SK-N-SH (cell line): ENCODE measurements at regions not wholly inside any gene's neighbourhood (a gene's known extent, or its start where the extent isn't known, plus 50 kb on each side); places are given as distances from the start of the nearest gene placed in this dataset.

ENCODE experiments used
- CTCF ChIA-PET: fragments of 300-600, 350-600 bp; formaldehyde crosslinking; extraction: SDS; loops from one replicate; lab custom pipeline; 2021; lab: Yijun Ruan, JAX
- POLR2A ChIA-PET: fragments of 350-600 bp; sonication (Branson Sonifier 250); formaldehyde crosslinking; extraction: SDS; loops from one replicate; lab custom pipeline; 2020; ENCODE audit warnings: antibody characterized with exemption, inconsistent platforms; lab: Yijun Ruan, JAX
- DNase-seq: peaks from one replicate; pipeline ENCODE4 v3.0.0; 2012
- H2AFZ ChIP-seq: fragments of 200-600 bp; sonication (generic); 2 replicates; pipeline ENCODE4 v1.8.1; 2016; ENCODE audit warnings: antibody characterized with exemption, mild to moderate bottlenecking, low read depth
- H3F3A ChIP-seq: fragments of 200-600 bp; sonication (generic); replicated peaks from 2 replicates; pipeline ENCODE3; 2016; ENCODE audit warnings: antibody characterized with exemption, mild to moderate bottlenecking; ENCODE audit not compliant: insufficient read depth
- H3K27ac ChIP-seq, 2 experiments: fragments of 200-500 bp in 1 of 2; fragments of 200-600 bp in 1 of 2; sonication (Bioruptor generic) in 1 of 2; sonication (generic), shearing (Covaris generic) in 1 of 2; 2 replicates each; pipeline versions ENCODE4 v1.5.1 to v1.6.1; 2014 to 2016; ENCODE audit warnings: low read depth in 2 of 2, inconsistent platforms in 1 of 2, low read length in 1 of 2, mild to moderate bottlenecking in 1 of 2, mixed read lengths in 1 of 2
- H3K27me3 ChIP-seq: fragments of 200-600 bp; sonication (generic), shearing (Covaris generic); 2 replicates; pipeline ENCODE4 v1.6.1; 2016; ENCODE audit warnings: mixed run types; ENCODE audit not compliant: insufficient read depth
- H3K36me3 ChIP-seq, 2 experiments: fragments of 200-500 bp in 1 of 2; fragments of 200-600 bp in 1 of 2; sonication (Bioruptor generic) in 1 of 2; sonication (generic) in 1 of 2; replicated peaks in 1 of 2; 2 replicates each; pipeline versions ENCODE3 to v1.5.1; 2014 to 2016; ENCODE audit warnings: low read length in 1 of 2, mild to moderate bottlenecking in 1 of 2; ENCODE audit not compliant: insufficient read depth in 2 of 2, control insufficient read depth in 1 of 2
- H3K4me1 ChIP-seq, 2 experiments: fragments of 200-500 bp in 1 of 2; fragments of 200-600 bp in 1 of 2; sonication (Bioruptor generic) in 1 of 2; sonication (generic), shearing (Covaris generic) in 1 of 2; 2 replicates each; pipeline versions ENCODE4 v1.5.1 to v1.6.1; 2014 to 2016; ENCODE audit warnings: low read depth in 1 of 2, low read length in 1 of 2, mixed run types in 1 of 2; ENCODE audit not compliant: insufficient read depth in 2 of 2, control insufficient read depth in 1 of 2
- H3K4me2 ChIP-seq: fragments of 200-600 bp; sonication (generic), shearing (Covaris generic); 2 replicates; pipeline ENCODE4 v1.6.1; 2017; ENCODE audit warnings: mixed run types
- H3K4me3 ChIP-seq, 2 experiments: fragments of 200-500 bp in 1 of 2; fragments of 200-600 bp in 1 of 2; sonication (Bioruptor generic) in 1 of 2; sonication (generic), shearing (Covaris generic) in 1 of 2; 2 replicates each; pipeline versions ENCODE4 v1.5.1 to v1.8.1; 2014 to 2016; ENCODE audit warnings: low read depth in 2 of 2, inconsistent platforms in 1 of 2, low read length in 1 of 2, mild to moderate bottlenecking in 1 of 2, mixed read lengths in 1 of 2, moderate library complexity in 1 of 2
- H3K79me2 ChIP-seq: fragments of 200-600 bp; sonication (generic); 2 replicates; pipeline ENCODE4 v1.8.1; 2017; ENCODE audit warnings: mild to moderate bottlenecking; ENCODE audit not compliant: insufficient read depth
- H3K9ac ChIP-seq: fragments of 200-600 bp; sonication (generic); 2 replicates; pipeline ENCODE4 v1.6.1; 2017; ENCODE audit warnings: mixed run types
- H3K9me2 ChIP-seq: fragments of 200-600 bp; sonication (generic); 2 replicates; pipeline ENCODE4 v1.6.1; 2017; ENCODE audit warnings: mixed run types
- H3K9me3 ChIP-seq: fragments of 200-600 bp; sonication (generic); 2 replicates; pipeline ENCODE4 v1.6.1; 2017; ENCODE audit warnings: mixed run types, mild to moderate bottlenecking, moderate library complexity
- H4K20me1 ChIP-seq: fragments of 200-600 bp; sonication (generic); 2 replicates; pipeline ENCODE4 v1.6.1; 2017; ENCODE audit warnings: mild to moderate bottlenecking, mixed run types; ENCODE audit not compliant: insufficient read depth
- ELF1 ChIP-seq: IDR thresholded peaks from 2 replicates; pipeline ENCODE4 v1.4.0; 2012
- EP300 ChIP-seq, 2 experiments: IDR thresholded peaks; 2 replicates each; pipeline versions ENCODE4 v1.4.0 to v1.6.1; 2012; ENCODE audit warnings: borderline replicate concordance in 1 of 2, low read depth in 1 of 2, low read length in 1 of 2
- EZH2phosphoT487 ChIP-seq: fragments of 200-600 bp; sonication (generic); IDR thresholded peaks from 2 replicates; pipeline ENCODE4 v1.6.1; 2017; ENCODE audit warnings: low read depth, mixed run types, mild to moderate bottlenecking, antibody characterized with exemption, moderate library complexity, borderline replicate concordance
- FOSL2 ChIP-seq: IDR thresholded peaks from 2 replicates; pipeline ENCODE4 v1.4.0; 2012; ENCODE audit warnings: low read depth, mild to moderate bottlenecking, moderate library complexity, borderline replicate concordance
- FOXJ3 ChIP-seq: sonication (generic); formaldehyde crosslinking; IDR thresholded peaks from 2 replicates; pipeline ENCODE4 v1.5.1; 2020; ENCODE audit warnings: mild to moderate bottlenecking, missing genetic modification reagents
- GABPA ChIP-seq: IDR thresholded peaks from 2 replicates; pipeline ENCODE4 v1.4.0; 2012; ENCODE audit warnings: low read depth, mild to moderate bottlenecking
- GATA2 ChIP-seq: sonication (generic); formaldehyde crosslinking; IDR thresholded peaks from 2 replicates; pipeline ENCODE4 v1.5.0; 2020; ENCODE audit warnings: mild to moderate bottlenecking, missing genetic modification reagents
- JUND ChIP-seq: IDR thresholded peaks from 2 replicates; pipeline ENCODE4 v1.4.0; 2012
- MXI1 ChIP-seq: IDR thresholded peaks from 2 replicates; pipeline ENCODE4 v1.6.1; 2012; ENCODE audit warnings: mild to moderate bottlenecking, low read depth, low read length, improper control_type of control experiment
- NFIC ChIP-seq: IDR thresholded peaks from 2 replicates; pipeline ENCODE4 v1.4.0; 2012; ENCODE audit warnings: borderline replicate concordance
- NRF1 ChIP-seq: IDR thresholded peaks from 2 replicates; pipeline ENCODE4 v1.6.1; 2012; ENCODE audit warnings: low read depth, mild to moderate bottlenecking, low read length
- RCOR1 ChIP-seq: fragments of 150-350 bp; IDR thresholded peaks from 2 replicates; pipeline ENCODE4 v1.6.1; 2017; ENCODE audit warnings: antibody characterized with exemption, low read length
- SIN3A ChIP-seq: IDR thresholded peaks from 2 replicates; pipeline ENCODE4 v1.6.1; 2012; ENCODE audit warnings: low read depth, mild to moderate bottlenecking, low read length, moderate library complexity, borderline replicate concordance
- SMC3 ChIP-seq: IDR thresholded peaks from 2 replicates; pipeline ENCODE4 v1.6.1; 2012; ENCODE audit warnings: low read depth, low read length, improper control_type of control experiment
- TAF1 ChIP-seq: IDR thresholded peaks from 2 replicates; pipeline ENCODE4 v1.6.1; 2012; ENCODE audit warnings: low read depth, mild to moderate bottlenecking, low read length, moderate library complexity, borderline replicate concordance
- WGBS: methylation state at CpG from one replicate; pipeline ENCODE4 v1.1.6; 2017; ENCODE audit warnings: low lambda C conversion rate; 5-methylcytosine and 5-hydroxymethylcytosine counted together
- TF ChIP-seq, protein P1 (sequence below): fragments of 150-350 bp; IDR thresholded peaks from 2 replicates; pipeline ENCODE4 v1.6.1; 2017; ENCODE audit warnings: antibody characterized with exemption, low read length, low read depth, borderline replicate concordance
- TF ChIP-seq, protein P2 (sequence below): IDR thresholded peaks from 2 replicates; pipeline ENCODE4 v1.4.0; 2012; ENCODE audit warnings: low read depth, borderline replicate concordance
- TF ChIP-seq, protein P3 (sequence below): IDR thresholded peaks from 2 replicates; pipeline ENCODE4 v1.6.1; 2012; ENCODE audit warnings: mild to moderate bottlenecking, low read depth, low read length, moderate library complexity

DNA sequence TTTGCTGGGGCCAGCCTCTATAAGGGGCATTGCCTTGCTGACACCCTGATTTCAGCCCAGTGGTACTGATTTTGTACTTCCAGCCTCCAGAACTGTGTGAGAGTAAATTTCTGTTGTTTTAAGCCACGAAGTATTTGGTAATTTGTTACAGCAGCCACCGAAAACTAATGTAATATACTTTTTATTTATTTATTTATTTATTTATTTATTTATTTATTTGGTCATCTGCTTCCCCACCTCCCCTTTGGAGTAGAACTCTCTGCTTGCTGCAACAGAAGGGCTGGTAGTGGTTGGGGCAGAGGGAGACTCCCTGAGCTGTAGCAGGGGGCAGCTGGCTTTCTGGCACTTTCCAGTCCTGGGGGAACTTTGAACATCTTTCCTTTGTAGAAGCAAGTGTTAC lies 128.4 kb upstream of the RAG2 start:
- WGBS = 28% methylated on average over 2 of the region's 2 CpGs
- no peaks in the 10 kb centered on the region for H3K79me2 ChIP-seq
- no peak for TF ChIP-seq JUND
- no peak for TF ChIP-seq GABPA
- TF ChIP-seq SMC3 = no peak
- TF ChIP-seq FOXJ3 (CRISPR knock-in tag) = no peak
- TF ChIP-seq, protein P1, sequence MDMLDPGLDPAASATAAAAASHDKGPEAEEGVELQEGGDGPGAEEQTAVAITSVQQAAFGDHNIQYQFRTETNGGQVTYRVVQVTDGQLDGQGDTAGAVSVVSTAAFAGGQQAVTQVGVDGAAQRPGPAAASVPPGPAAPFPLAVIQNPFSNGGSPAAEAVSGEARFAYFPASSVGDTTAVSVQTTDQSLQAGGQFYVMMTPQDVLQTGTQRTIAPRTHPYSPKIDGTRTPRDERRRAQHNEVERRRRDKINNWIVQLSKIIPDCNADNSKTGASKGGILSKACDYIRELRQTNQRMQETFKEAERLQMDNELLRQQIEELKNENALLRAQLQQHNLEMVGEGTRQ = no peak
- TF ChIP-seq, protein P2, sequence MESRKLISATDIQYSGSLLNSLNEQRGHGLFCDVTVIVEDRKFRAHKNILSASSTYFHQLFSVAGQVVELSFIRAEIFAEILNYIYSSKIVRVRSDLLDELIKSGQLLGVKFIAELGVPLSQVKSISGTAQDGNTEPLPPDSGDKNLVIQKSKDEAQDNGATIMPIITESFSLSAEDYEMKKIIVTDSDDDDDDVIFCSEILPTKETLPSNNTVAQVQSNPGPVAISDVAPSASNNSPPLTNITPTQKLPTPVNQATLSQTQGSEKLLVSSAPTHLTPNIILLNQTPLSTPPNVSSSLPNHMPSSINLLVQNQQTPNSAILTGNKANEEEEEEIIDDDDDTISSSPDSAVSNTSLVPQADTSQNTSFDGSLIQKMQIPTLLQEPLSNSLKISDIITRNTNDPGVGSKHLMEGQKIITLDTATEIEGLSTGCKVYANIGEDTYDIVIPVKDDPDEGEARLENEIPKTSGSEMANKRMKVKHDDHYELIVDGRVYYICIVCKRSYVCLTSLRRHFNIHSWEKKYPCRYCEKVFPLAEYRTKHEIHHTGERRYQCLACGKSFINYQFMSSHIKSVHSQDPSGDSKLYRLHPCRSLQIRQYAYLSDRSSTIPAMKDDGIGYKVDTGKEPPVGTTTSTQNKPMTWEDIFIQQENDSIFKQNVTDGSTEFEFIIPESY = no peak
- TF ChIP-seq RCOR1 = no peak
- no peak for TF ChIP-seq EZH2phosphoT487
- no peak for TF ChIP-seq FOSL2
- no peak for TF ChIP-seq EP300 (IDR thresholded peaks at IDR 0.05; ENCODE audit: borderline replicate concordance in 1 of 2, low read depth in 1 of 2, low read length in 1 of 2)
- TF ChIP-seq TAF1 = no peak
- no peak for TF ChIP-seq NRF1
- no peak for TF ChIP-seq GATA2 (CRISPR knock-in tag)
- no peak overlapping the region for H2AFZ ChIP-seq
- H3K4me1 ChIP-seq = no peaks in the 10 kb centered on the region
- H3K4me2 ChIP-seq = no peak overlapping the region
- H3K9me3 ChIP-seq = no peaks in the 10 kb centered on the region
- ChIA-PET POLR2A (no interaction called here), CTCF (interaction anchor here (0.6 to 2.6 kb wide), 2 partner anchors 21 to 277 kb away, joined by 3 to 15 read pairs; no protein-coding TSS in a partner anchor)
- no peaks in the 10 kb centered on the region for H4K20me1 ChIP-seq
- no peak for DNase-seq
- no peaks in the 10 kb centered on the region; the same call in 1 of the 2 replicates for H3K27me3 ChIP-seq
- H3F3A ChIP-seq = no peaks in the 10 kb centered on the region
- no peak overlapping the region for H3K9ac ChIP-seq
- H3K9me2 ChIP-seq = no peaks in the 10 kb centered on the region
- no peaks in the 10 kb centered on the region for H3K36me3 ChIP-seq
- H3K4me3 ChIP-seq = no peak overlapping the region
- H3K27ac ChIP-seq = no peak overlapping the region

DNA sequence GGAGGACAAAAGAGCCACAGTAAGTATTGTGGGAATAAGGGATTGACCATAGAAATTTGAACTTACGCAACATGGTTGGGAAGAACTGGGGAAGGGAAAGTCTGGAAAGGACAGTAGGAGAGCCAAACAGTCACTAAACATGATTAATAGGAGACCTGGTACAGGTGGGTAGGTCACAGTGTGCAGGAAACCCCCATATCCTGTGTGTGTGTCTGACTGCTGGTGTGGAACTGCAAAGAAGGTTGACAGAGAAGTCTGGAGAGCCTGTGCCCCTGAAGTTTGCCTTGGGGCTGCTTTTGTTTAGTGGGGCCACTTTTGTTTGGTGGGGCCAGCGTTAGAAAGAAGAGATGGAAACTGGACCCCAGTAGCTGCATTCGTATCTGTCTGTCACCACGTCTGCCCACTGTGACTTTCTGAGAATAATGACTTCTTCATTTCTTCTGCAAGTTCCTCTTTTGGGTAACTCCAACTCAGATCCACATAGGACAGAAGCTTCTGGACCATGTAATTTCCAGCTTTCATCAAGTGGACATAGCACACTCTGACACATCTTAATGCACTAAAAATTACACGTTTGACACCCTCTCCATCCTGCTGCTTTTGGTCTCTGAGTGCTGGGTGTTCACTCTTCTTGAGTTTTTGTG lies 126.8 kb upstream of the RAG2 start:
- Histone ChIP-seq H3K9me2 (no peaks in the 10 kb centered on the region), H3K79me2 (no peaks in the 10 kb centered on the region), H3K27ac (no peak overlapping the region), H3K9me3 (no peaks in the 10 kb centered on the region), H4K20me1 (no peaks in the 10 kb centered on the region), H3K9ac (no peak overlapping the region), H3K4me3 (no peak overlapping the region), H3F3A (no peaks in the 10 kb centered on the region), H3K4me2 (no peak overlapping the region), H3K36me3 (no peaks in the 10 kb centered on the region), H3K4me1 (no peaks in the 10 kb centered on the region), H2AFZ (no peak overlapping the region)
- CTCF ChIA-PET = interaction anchor here (2.6 kb wide), 1 partner anchor 22 kb away, joined by 8 read pairs; no protein-coding TSS in a partner anchor
- DNase-seq = no peak
- TF ChIP-seq EP300 (IDR thresholded peaks at IDR 0.05; ENCODE audit: borderline replicate concordance in 1 of 2, low read depth in 1 of 2, low read length in 1 of 2) = no peak
- no peak for TF ChIP-seq GABPA
- TF ChIP-seq SIN3A = no peak
- no peak for TF ChIP-seq NFIC
- TF ChIP-seq EZH2phosphoT487 = no peak
- no peak for TF ChIP-seq ELF1
- TF ChIP-seq, protein P3, sequence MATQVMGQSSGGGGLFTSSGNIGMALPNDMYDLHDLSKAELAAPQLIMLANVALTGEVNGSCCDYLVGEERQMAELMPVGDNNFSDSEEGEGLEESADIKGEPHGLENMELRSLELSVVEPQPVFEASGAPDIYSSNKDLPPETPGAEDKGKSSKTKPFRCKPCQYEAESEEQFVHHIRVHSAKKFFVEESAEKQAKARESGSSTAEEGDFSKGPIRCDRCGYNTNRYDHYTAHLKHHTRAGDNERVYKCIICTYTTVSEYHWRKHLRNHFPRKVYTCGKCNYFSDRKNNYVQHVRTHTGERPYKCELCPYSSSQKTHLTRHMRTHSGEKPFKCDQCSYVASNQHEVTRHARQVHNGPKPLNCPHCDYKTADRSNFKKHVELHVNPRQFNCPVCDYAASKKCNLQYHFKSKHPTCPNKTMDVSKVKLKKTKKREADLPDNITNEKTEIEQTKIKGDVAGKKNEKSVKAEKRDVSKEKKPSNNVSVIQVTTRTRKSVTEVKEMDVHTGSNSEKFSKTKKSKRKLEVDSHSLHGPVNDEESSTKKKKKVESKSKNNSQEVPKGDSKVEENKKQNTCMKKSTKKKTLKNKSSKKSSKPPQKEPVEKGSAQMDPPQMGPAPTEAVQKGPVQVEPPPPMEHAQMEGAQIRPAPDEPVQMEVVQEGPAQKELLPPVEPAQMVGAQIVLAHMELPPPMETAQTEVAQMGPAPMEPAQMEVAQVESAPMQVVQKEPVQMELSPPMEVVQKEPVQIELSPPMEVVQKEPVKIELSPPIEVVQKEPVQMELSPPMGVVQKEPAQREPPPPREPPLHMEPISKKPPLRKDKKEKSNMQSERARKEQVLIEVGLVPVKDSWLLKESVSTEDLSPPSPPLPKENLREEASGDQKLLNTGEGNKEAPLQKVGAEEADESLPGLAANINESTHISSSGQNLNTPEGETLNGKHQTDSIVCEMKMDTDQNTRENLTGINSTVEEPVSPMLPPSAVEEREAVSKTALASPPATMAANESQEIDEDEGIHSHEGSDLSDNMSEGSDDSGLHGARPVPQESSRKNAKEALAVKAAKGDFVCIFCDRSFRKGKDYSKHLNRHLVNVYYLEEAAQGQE = no peak
- TF ChIP-seq, protein P2 = no peak
- TF ChIP-seq SMC3 = no peak
- no peak for TF ChIP-seq MXI1
- no peak for TF ChIP-seq RCOR1
- TF ChIP-seq, all 33 proteins: peak for 0
- no peaks in the 10 kb centered on the region; the same call in 1 of the 2 replicates for H3K27me3 ChIP-seq
- POLR2A ChIA-PET = no interaction called here
- WGBS = 32% methylated on average over 5 of the region's 5 CpGs
